ENCODE measurements at regions not wholly inside any gene's neighbourhood (a gene's known extent, or its start where the extent isn't known, plus 50 kb on each side); places are given as distances from the start of the nearest gene placed in this dataset.
"Not testable (repeated sequence)": the region's sequence is repeated elsewhere in the genome, so short reads cannot be mapped to it uniquely, and the experiment has no call there.

DNA sequence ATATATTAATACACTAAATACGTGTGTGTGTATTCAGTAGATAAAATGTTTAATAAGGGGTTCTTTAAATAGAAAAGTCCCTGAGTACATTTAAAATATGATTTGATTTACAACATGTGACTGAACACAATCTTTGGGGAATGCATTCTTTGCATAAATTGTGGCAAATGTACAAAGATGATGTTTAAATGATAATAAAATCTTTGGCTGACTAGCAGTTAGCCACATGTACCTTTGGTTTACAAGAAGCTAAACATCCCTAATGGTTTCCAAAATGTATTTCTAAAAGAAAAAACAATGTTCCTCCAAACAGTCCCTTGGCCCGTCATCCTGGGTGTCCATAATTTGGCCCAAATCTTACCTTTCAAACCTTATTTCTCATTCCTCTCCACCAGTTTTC is 106.4 kb upstream of the MARK1 start:
- H3K27ac ChIP-seq (ENCODE audit: extremely low read length, insufficient read depth, low read length), result no peak overlapping the region
- in situ Hi-C loops (cut with HindIII; ENCODE audit: extremely low pct_ligation_motif_present, low pct_unique_long_range_greater_than_20kb), result no loop called here
- no peaks in the 10 kb centered on the region for H3K36me3 ChIP-seq (replicated peaks in 1 of 2; ENCODE audit: control insufficient read depth in 1 of 2, insufficient read depth in 2 of 2, low read length in 2 of 2)
- 24% methylated on average over 2 of the region's 2 CpGs for WGBS (ENCODE audit: low lambda C conversion rate)
- TF ChIP-seq, protein P1, sequence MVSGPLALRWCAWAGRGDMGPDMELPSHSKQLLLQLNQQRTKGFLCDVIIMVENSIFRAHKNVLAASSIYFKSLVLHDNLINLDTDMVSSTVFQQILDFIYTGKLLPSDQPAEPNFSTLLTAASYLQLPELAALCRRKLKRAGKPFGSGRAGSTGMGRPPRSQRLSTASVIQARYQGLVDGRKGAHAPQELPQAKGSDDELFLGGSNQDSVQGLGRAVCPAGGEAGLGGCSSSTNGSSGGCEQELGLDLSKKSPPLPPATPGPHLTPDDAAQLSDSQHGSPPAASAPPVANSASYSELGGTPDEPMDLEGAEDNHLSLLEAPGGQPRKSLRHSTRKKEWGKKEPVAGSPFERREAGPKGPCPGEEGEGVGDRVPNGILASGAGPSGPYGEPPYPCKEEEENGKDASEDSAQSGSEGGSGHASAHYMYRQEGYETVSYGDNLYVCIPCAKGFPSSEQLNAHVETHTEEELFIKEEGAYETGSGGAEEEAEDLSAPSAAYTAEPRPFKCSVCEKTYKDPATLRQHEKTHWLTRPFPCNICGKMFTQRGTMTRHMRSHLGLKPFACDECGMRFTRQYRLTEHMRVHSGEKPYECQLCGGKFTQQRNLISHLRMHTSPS (CRISPR knock-in tag; IDR thresholded peaks at IDR 0.05; ENCODE audit: low read depth), result no peak
- TF ChIP-seq CBFB (CRISPR knock-in tag; IDR thresholded peaks at IDR 0.05), result no peak
- TF ChIP-seq ZNF101 (CRISPR knock-in tag; IDR thresholded peaks at IDR 0.05; ENCODE audit: borderline replicate concordance, low read depth), result no peak
- H3K9me3 ChIP-seq (ENCODE audit: low read length), result no peaks in the 10 kb centered on the region
- H3K79me2 ChIP-seq (ENCODE audit: insufficient read depth, low read length), result no peaks in the 10 kb centered on the region
- intact Hi-C loops (cut with micrococcal nuclease; ENCODE audit: unreplicated experiment), result no loop called here
- ChIA-PET POLR2A (no interaction called here), CTCF (ENCODE audit: low intra/inter-chr PET ratio, low total read pairs) (no interaction called here)
- no peak overlapping the region for H3K4me2 ChIP-seq (ENCODE audit: low read depth, low read length)
- DNase-seq (ENCODE audit: low spot score) (no peak), ATAC-seq (no peak), FAIRE-seq (no peak)
- H3K27me3 ChIP-seq (ENCODE audit: control insufficient read depth in 1 of 2, insufficient read depth in 2 of 2, low read length in 2 of 2), result no peaks in the 10 kb centered on the region
- no TSS peak for BruUV-seq (replicated peaks)
- no peak overlapping the region for H3K9ac ChIP-seq (ENCODE audit: insufficient read depth, low read depth, low read length)
- no peaks in the 10 kb centered on the region for H4K20me1 ChIP-seq (ENCODE audit: insufficient read depth, low read length)
- H3K4me1 ChIP-seq (ENCODE audit: insufficient read depth, low read length), result no peaks in the 10 kb centered on the region
- H2AFZ ChIP-seq (ENCODE audit: low read length), result no peak overlapping the region
- H3K4me3 ChIP-seq (replicated peaks in 1 of 3; ENCODE audit: insufficient read depth in 1 of 3, low read depth in 2 of 3, low read length in 3 of 3), result no peak overlapping the region

DNA sequence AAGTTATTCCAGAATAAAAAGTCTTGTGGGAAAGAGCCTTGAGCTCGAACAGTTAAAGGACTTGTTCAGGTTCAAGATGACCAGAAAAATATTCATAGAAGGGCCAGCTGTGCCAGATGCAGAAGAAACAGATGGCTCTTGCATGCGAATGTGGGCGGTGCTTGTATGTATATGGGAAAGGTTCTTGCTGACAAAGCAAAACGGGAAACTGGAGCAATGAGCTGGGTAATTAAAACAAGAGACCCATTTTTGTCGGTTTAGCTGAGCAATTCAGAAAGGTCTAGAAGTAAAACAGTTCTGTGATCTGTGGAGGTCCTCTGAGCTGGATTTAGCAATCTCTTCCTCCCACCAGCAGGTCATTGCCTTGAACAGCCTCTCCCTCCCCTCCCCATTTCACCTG is 107.2 kb upstream of the MARK1 start:
- H3K27me3 ChIP-seq (ENCODE audit: control insufficient read depth in 1 of 2, insufficient read depth in 2 of 2, low read length in 2 of 2), result no peaks in the 10 kb centered on the region
- no peak overlapping the region for H3K4me2 ChIP-seq (ENCODE audit: low read depth, low read length)
- BruUV-seq (replicated peaks), result no TSS peak
- H2AFZ ChIP-seq (ENCODE audit: low read length), result no peak overlapping the region
- no peaks in the 10 kb centered on the region for H4K20me1 ChIP-seq (ENCODE audit: insufficient read depth, low read length)
- 32% methylated on average over 5 of the region's 5 CpGs for WGBS (ENCODE audit: low lambda C conversion rate)
- H3K9me3 ChIP-seq (ENCODE audit: low read length), result no peaks in the 10 kb centered on the region
- no peaks in the 10 kb centered on the region for H3K4me1 ChIP-seq (ENCODE audit: insufficient read depth, low read length)
- DNase-seq (ENCODE audit: low spot score), result no peak
- ChIA-PET POLR2A (no interaction called here), CTCF (ENCODE audit: low intra/inter-chr PET ratio, low total read pairs) (no interaction called here)
- no peaks in the 10 kb centered on the region for H3K36me3 ChIP-seq (replicated peaks in 1 of 2; ENCODE audit: control insufficient read depth in 1 of 2, insufficient read depth in 2 of 2, low read length in 2 of 2)
- H3K27ac ChIP-seq (ENCODE audit: extremely low read length, insufficient read depth, low read length), result no peak overlapping the region
- in situ Hi-C loops (cut with HindIII; ENCODE audit: extremely low pct_ligation_motif_present, low pct_unique_long_range_greater_than_20kb), result no loop called here
- H3K79me2 ChIP-seq (ENCODE audit: insufficient read depth, low read length), result no peaks in the 10 kb centered on the region
- ATAC-seq, result no peak
- no peak overlapping the region for H3K9ac ChIP-seq (ENCODE audit: insufficient read depth, low read depth, low read length)
- TF ChIP-seq, protein P2, sequence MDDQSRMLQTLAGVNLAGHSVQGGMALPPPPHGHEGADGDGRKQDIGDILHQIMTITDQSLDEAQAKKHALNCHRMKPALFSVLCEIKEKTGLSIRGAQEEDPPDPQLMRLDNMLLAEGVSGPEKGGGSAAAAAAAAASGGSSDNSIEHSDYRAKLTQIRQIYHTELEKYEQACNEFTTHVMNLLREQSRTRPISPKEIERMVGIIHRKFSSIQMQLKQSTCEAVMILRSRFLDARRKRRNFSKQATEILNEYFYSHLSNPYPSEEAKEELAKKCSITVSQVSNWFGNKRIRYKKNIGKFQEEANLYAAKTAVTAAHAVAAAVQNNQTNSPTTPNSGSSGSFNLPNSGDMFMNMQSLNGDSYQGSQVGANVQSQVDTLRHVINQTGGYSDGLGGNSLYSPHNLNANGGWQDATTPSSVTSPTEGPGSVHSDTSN (CRISPR knock-in tag; IDR thresholded peaks at IDR 0.05; ENCODE audit: borderline replicate concordance), result no peak
- no peak for TF ChIP-seq LCORL (IDR thresholded peaks at IDR 0.05)
- no peak for TF ChIP-seq LCORL (CRISPR knock-in tag; IDR thresholded peaks at IDR 0.05)
- peak; percentile 82 to 91 for TF ChIP-seq MAFK (conservative IDR thresholded peaks at IDR 0.05 in 1 of 2, IDR thresholded peaks at IDR 0.05 in 1 of 2; ENCODE audit: low read length in 2 of 2)
- TF ChIP-seq ZEB1 (IDR thresholded peaks at IDR 0.05; ENCODE audit: insufficient replicate concordance, low read depth), result no peak
- peak; percentile 83 for TF ChIP-seq MAFF (IDR thresholded peaks at IDR 0.05; ENCODE audit: low read depth, low read length)
- no peak overlapping the region for H3K4me3 ChIP-seq (replicated peaks in 1 of 3; ENCODE audit: insufficient read depth in 1 of 3, low read depth in 2 of 3, low read length in 3 of 3)
- intact Hi-C loops (cut with micrococcal nuclease; ENCODE audit: unreplicated experiment), result no loop called here
- no peak for FAIRE-seq

DNA sequence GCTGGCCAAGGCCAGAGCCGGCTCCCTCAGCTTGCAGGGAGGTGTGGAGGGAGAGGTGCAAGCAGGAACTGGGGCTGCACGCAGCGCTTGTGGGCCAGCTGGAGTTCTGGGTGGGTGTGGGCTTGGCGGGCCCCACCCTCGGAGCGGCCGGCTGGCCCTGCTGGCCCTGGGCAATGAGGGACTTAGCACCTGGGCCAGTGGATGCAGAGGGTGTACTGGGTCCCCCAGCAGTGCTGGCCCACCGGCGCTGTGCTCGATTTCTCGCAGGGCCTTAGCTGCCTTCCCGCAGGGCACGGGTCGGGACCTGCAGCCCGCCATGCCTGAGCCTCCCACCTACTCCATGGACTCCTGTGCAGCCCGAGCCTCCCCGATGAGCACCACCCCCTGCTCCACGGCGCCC is 115.6 kb upstream of the MARK1 start:
- H3K4me1 ChIP-seq (ENCODE audit: insufficient read depth, low read length); H3K4me2 ChIP-seq (ENCODE audit: low read depth, low read length); H2AFZ ChIP-seq (ENCODE audit: low read length); POLR2A ChIA-PET; in situ Hi-C loops (cut with HindIII; ENCODE audit: extremely low pct_ligation_motif_present, low pct_unique_long_range_greater_than_20kb); H3K27ac ChIP-seq (ENCODE audit: extremely low read length, insufficient read depth, low read length); H3K36me3 ChIP-seq (replicated peaks in 1 of 2; ENCODE audit: control insufficient read depth in 1 of 2, insufficient read depth in 2 of 2, low read length in 2 of 2); BruUV-seq (replicated peaks); H3K79me2 ChIP-seq (ENCODE audit: insufficient read depth, low read length); DNase-seq (ENCODE audit: low spot score); H3K4me3 ChIP-seq (replicated peaks in 1 of 3; ENCODE audit: insufficient read depth in 1 of 3, low read depth in 2 of 3, low read length in 3 of 3); intact Hi-C loops (cut with micrococcal nuclease; ENCODE audit: unreplicated experiment); ATAC-seq; H3K9ac ChIP-seq (ENCODE audit: insufficient read depth, low read depth, low read length); CTCF ChIA-PET (ENCODE audit: low intra/inter-chr PET ratio, low total read pairs); H4K20me1 ChIP-seq (ENCODE audit: insufficient read depth, low read length); H3K9me3 ChIP-seq (ENCODE audit: low read length); H3K27me3 ChIP-seq (ENCODE audit: control insufficient read depth in 1 of 2, insufficient read depth in 2 of 2, low read length in 2 of 2); FAIRE-seq: not testable (repeated sequence)
- WGBS (ENCODE audit: low lambda C conversion rate), result 100% methylated on average over 2 of the region's 19 CpGs
